ENCODE measurements at regions not wholly inside any gene's neighbourhood (a gene's known extent, or its start where the extent isn't known, plus 50 kb on each side); places are given as distances from the start of the nearest gene placed in this dataset.

GRCh38 chr11:127110542-127110941 lies 110.0 kb upstream of the KIRREL3 start:
- H3K4me2 ChIP-seq (ENCODE audit: low read depth, low read length) = no peak overlapping the region
- dilution Hi-C loops (cut with HindIII; ENCODE audit: low sequenced_read_pairs, unreplicated experiment) = no loop called here
- CTCF ChIA-PET = no interaction called here
- POLR2A ChIA-PET (ENCODE audit: unreplicated experiment) = no interaction called here
- H2AFZ ChIP-seq (replicated peaks; ENCODE audit: low read length, poor library complexity) = no peak overlapping the region
- ATAC-seq (ENCODE audit: low read depth) (no peak), DNase-seq (no peak)
- no peak overlapping the region for H4K5ac ChIP-seq (ENCODE audit: low read depth, low read length)
- no peak overlapping the region for H3K4me3 ChIP-seq (ENCODE audit: insufficient read depth, low read depth, low read length)
- H3K14ac ChIP-seq (replicated peaks; ENCODE audit: low read depth, low read length) = no peak overlapping the region
- H3K4me1 ChIP-seq (ENCODE audit: control insufficient read depth, insufficient read depth, low read length) = no peaks in the 10 kb centered on the region
- no peak overlapping the region for H3K18ac ChIP-seq (ENCODE audit: low read depth, low read length)
- H3K4ac ChIP-seq (ENCODE audit: low read depth, low read length) = no peak overlapping the region
- no peak overlapping the region for H3K56ac ChIP-seq (ENCODE audit: extremely low read depth, insufficient read depth, low read length)
- TF ChIP-seq USF2 (IDR thresholded peaks at IDR 0.05; ENCODE audit: low read depth, low read length) = no peak
- no peak for TF ChIP-seq MAZ (IDR thresholded peaks at IDR 0.05; ENCODE audit: borderline replicate concordance, low read depth, low read length)
- no peak for TF ChIP-seq SMC3 (IDR thresholded peaks at IDR 0.05; ENCODE audit: low read depth, low read length)
- no peak for TF ChIP-seq NFE2L2 (IDR thresholded peaks at IDR 0.05; ENCODE audit: low read depth, low read length)
- no peak for TF ChIP-seq CTCF (conservative IDR thresholded peaks at IDR 0.05; ENCODE audit: low read depth, low read length)
- no peak for TF ChIP-seq MAFK (IDR thresholded peaks at IDR 0.05; ENCODE audit: low read depth, low read length)
- no peak for TF ChIP-seq POLR2A (IDR thresholded peaks at IDR 0.05; ENCODE audit: low read depth, low read length)
- no peak for TF ChIP-seq CEBPB (IDR thresholded peaks at IDR 0.05; ENCODE audit: low read depth, low read length)
- TF ChIP-seq CHD1 (IDR thresholded peaks at IDR 0.05; ENCODE audit: low read depth, low read length) = no peak
- no peak for TF ChIP-seq RFX5 (IDR thresholded peaks at IDR 0.05; ENCODE audit: low read depth, low read length)
- TF ChIP-seq FOS (IDR thresholded peaks at IDR 0.05; ENCODE audit: low read depth, low read length) = no peak
- TF ChIP-seq BHLHE40 (IDR thresholded peaks at IDR 0.05; ENCODE audit: low read depth, low read length) = no peak
- no peak for TF ChIP-seq ELK1 (IDR thresholded peaks at IDR 0.05; ENCODE audit: borderline replicate concordance, low read depth, low read length)
- TF ChIP-seq MXI1 (IDR thresholded peaks at IDR 0.05; ENCODE audit: borderline replicate concordance, low read depth, low read length) = no peak
- TF ChIP-seq RCOR1 (IDR thresholded peaks at IDR 0.05; ENCODE audit: insufficient replicate concordance, low read length) = no peak
- no peak for TF ChIP-seq RAD21 (IDR thresholded peaks at IDR 0.05; ENCODE audit: low read length)
- H2AK9ac ChIP-seq (replicated peaks; ENCODE audit: low read depth, low read length, poor library complexity) = no peak overlapping the region
- no peak overlapping the region for H2BK5ac ChIP-seq (ENCODE audit: low read depth, low read length, poor library complexity, severe bottlenecking)
- H3K27ac ChIP-seq (ENCODE audit: insufficient read depth, low read length) = no peak overlapping the region
- H3K27me3 ChIP-seq (ENCODE audit: control insufficient read depth, insufficient read depth, low read length) = peaks cover 43% of the 10 kb centered on the region
- no peaks in the 10 kb centered on the region for H3K9me3 ChIP-seq (ENCODE audit: control insufficient read depth, insufficient read depth, low read length)
- intact Hi-C loops (cut with micrococcal nuclease) = no loop called here
- no TSS peak for BruUV-seq (replicated peaks)
- H4K91ac ChIP-seq (ENCODE audit: insufficient read depth, low read depth, low read length) = no peak overlapping the region
- no peak overlapping the region for H3K23ac ChIP-seq (ENCODE audit: low read depth, low read length)
- H2BK15ac ChIP-seq (ENCODE audit: low read depth, low read length) = no peak overlapping the region
- no CpG with 5 or more reads among the region's 6 CpGs for WGBS, 2 experiments (ENCODE audit: extremely low coverage in 2 of 2, insufficient read length in 1 of 2)
- H3K36me3 ChIP-seq (ENCODE audit: control insufficient read depth, insufficient read depth, low read length) = no peaks in the 10 kb centered on the region
- H3K9me1 ChIP-seq (ENCODE audit: insufficient read depth, low read length) = no peaks in the 10 kb centered on the region
- no peaks in the 10 kb centered on the region for H3K79me1 ChIP-seq (ENCODE audit: low read depth in 1 of 2, low read length in 2 of 2)
- no peaks in the 10 kb centered on the region for H4K20me1 ChIP-seq (ENCODE audit: insufficient read depth, low read length)
- H2AK5ac ChIP-seq (ENCODE audit: low read depth, low read length) = no peak overlapping the region
- no peak overlapping the region for H3K9ac ChIP-seq (ENCODE audit: low read depth, low read length)
- H2BK120ac ChIP-seq (ENCODE audit: low read depth, low read length) = no peak overlapping the region
- in situ Hi-C loops (cut with MboI; ENCODE audit: low sequenced_read_pairs) = no loop called here
- no peak overlapping the region for H2BK20ac ChIP-seq (ENCODE audit: low read depth, low read length)
- no peak overlapping the region for H4K8ac ChIP-seq (ENCODE audit: low read depth in 2 of 2, low read length in 2 of 2)
